Muscle layer of colon (tissue), 2 donors: ENCODE measurements at regions not wholly inside any gene's neighbourhood (a gene's known extent, or its start where the extent isn't known, plus 50 kb on each side); places are given as distances from the start of the nearest gene placed in this dataset.

Source experiments
- H3K27ac ChIP-seq: one replicate; pipeline ENCODE4 v1.7.0; 2013; ENCODE audit warnings: low read depth, mild to moderate bottlenecking, low read length, moderate library complexity
- H3K27me3 ChIP-seq, 2 donors: one replicate each; pipeline ENCODE4 v1.7.0; 2013; ENCODE audit warnings: low read length in 2 of 2, mild to moderate bottlenecking in 2 of 2; ENCODE audit not compliant: insufficient read depth in 2 of 2, control insufficient read depth in 1 of 2
- H3K36me3 ChIP-seq: one replicate; pipeline ENCODE4 v1.7.0; 2013; ENCODE audit warnings: mild to moderate bottlenecking, low read length; ENCODE audit not compliant: insufficient read depth
- H3K4me1 ChIP-seq: one replicate; pipeline ENCODE4 v1.7.0; 2013; ENCODE audit warnings: mild to moderate bottlenecking, low read length; ENCODE audit not compliant: insufficient read depth
- H3K4me3 ChIP-seq, 2 donors: one replicate each; pipeline ENCODE4 v1.7.0; 2013; ENCODE audit warnings: low read length in 2 of 2, low read depth in 1 of 2, mild to moderate bottlenecking in 1 of 2, moderate library complexity in 1 of 2
- H3K9ac ChIP-seq: one replicate; pipeline ENCODE4 v1.7.0; 2013; ENCODE audit warnings: low read length
- H3K9me3 ChIP-seq: one replicate; pipeline ENCODE4 v1.7.0; 2013; ENCODE audit warnings: mild to moderate bottlenecking, low read length
- donor health status: abdominal sarcoma.
- donor health status: Adenocarcinoma of cecum.

DNA sequence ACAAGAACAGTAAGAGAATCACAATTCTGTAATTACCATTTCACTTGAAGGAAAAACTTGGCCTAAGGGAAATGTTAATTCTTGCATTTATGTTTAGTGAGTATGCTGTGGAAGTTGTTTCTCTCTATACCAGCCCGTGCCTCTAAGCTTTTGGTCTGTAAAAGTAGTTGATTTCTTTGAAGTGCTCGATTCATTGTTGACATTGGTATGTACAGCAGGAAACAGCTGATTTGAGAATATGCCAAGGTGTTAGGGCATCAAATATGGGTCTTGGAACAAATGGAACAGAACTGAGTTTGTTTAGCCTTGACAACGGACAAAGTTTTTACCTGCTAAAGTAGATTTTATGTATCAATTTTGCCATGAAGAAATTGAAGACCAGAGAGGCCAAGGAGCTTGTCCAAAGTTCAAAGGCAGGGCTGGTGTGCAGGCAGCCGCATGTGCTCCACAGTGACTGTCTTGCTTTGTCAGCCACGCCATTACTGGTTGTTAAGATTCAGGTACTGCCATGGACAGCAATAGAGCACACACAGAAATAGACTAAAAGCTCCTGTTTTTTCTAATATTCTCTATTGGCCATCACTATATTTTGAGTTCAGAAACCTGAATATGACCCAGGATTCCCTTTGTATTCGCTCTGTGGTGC lies 75.5 kb upstream of the TLR3 start:
- Histone ChIP-seq H3K4me3 (no peak overlapping the region), H3K36me3 (no peaks in the 10 kb centered on the region), H3K9ac (no peak overlapping the region), H3K27ac (no peak overlapping the region), H3K4me1 (no peaks in the 10 kb centered on the region), H3K9me3 (no peaks in the 10 kb centered on the region), H3K27me3 (no peaks in the 10 kb centered on the region)

DNA sequence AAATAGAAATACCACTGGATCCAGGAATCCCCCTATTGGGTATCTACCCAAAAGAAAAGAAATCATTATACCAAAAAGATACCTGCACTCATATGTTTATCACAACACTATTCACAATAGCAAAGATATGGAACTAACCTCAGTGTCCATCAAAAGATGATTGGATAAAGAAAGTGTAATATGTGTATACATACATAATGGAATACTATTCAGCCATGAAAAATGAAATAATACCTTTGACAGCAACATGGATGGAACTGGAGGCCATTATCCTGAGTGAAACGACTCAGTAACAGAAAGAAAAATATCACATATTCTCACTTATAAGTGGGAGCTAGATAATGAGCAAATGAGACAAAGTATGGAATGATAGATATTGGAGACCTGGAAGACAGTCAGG lies 74.2 kb upstream of the TLR3 start:
- Histone ChIP-seq H3K27me3 (no peaks in the 10 kb centered on the region), H3K9ac (no peak overlapping the region), H3K4me1 (no peaks in the 10 kb centered on the region), H3K27ac (no peak overlapping the region), H3K36me3 (no peaks in the 10 kb centered on the region), H3K4me3 (no peak overlapping the region), H3K9me3 (no peaks in the 10 kb centered on the region)

DNA sequence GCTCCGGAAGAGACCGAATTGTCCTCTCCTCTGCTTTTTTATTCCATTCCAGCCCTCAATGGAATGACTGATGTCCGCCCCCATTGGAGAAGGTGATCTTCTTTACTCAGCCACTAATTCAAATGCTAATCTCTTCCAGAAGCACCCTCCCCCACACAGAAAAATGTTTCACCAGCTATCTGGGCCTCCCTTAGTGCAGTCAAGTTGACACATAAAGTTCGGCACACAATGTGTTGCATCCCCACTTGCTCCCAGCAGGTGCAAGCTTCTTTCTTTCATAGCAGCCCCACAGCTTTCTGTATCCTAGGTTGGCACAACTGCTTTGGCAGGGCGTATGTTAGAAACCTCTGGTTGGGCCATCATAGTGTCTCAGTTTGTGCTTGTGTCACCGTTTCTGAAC lies 73.3 kb upstream of the TLR3 start:
- H3K36me3 ChIP-seq = no peaks in the 10 kb centered on the region
- no peaks in the 10 kb centered on the region for H3K9me3 ChIP-seq
- H3K27me3 ChIP-seq = no peaks in the 10 kb centered on the region
- H3K27ac ChIP-seq = no peak overlapping the region
- no peak overlapping the region for H3K4me3 ChIP-seq
- no peak overlapping the region for H3K9ac ChIP-seq
- no peaks in the 10 kb centered on the region for H3K4me1 ChIP-seq

DNA sequence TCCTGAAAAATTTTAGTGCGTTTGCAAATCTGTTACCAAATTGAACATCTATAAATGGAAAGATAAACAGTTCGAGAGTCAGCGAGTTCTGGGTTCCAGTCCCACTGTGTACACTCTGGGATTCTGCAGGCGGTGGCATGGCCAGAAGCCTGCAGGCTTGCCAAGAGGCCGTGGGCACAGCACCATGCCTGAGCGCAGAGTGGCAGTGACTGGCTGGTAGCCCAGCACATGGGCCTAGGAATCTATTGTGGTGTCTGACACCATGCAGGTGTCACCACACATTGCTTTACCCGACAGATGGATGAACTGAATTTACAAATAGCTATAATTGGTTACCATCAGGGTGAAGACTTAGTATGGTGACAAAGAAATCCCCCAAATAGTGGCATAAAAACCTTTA lies 71.7 kb upstream of the TLR3 start:
- no peaks in the 10 kb centered on the region for H3K27me3 ChIP-seq
- H3K9ac ChIP-seq = no peak overlapping the region
- no peaks in the 10 kb centered on the region for H3K4me1 ChIP-seq
- H3K4me3 ChIP-seq = no peak overlapping the region
- no peaks in the 10 kb centered on the region for H3K9me3 ChIP-seq
- no peaks in the 10 kb centered on the region for H3K36me3 ChIP-seq
- H3K27ac ChIP-seq = no peak overlapping the region

DNA sequence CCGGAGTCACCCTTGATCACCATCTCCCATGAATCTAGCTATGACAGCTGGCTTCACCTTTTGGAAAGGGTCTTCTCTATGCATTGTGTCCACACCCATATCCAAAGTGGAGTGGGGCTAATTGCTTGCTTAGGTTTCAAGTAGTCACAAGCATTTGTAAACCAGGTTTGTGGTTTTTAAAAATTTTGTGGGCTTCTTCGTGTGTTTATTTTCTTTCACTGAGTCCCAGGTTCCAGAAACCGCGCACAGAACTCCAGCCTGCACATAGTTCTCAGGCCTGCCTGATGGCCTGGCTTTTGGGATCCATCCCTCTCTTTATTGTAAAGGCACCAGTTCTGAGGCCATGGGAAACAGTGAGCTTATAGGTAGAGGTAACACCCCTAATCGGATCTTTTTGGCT lies 70.2 kb upstream of the TLR3 start:
- H3K4me1 ChIP-seq = no peaks in the 10 kb centered on the region
- H3K36me3 ChIP-seq = no peaks in the 10 kb centered on the region
- H3K9me3 ChIP-seq = no peaks in the 10 kb centered on the region
- H3K4me3 ChIP-seq = no peak overlapping the region
- no peak overlapping the region for H3K9ac ChIP-seq
- no peak overlapping the region for H3K27ac ChIP-seq
- H3K27me3 ChIP-seq = no peaks in the 10 kb centered on the region

DNA sequence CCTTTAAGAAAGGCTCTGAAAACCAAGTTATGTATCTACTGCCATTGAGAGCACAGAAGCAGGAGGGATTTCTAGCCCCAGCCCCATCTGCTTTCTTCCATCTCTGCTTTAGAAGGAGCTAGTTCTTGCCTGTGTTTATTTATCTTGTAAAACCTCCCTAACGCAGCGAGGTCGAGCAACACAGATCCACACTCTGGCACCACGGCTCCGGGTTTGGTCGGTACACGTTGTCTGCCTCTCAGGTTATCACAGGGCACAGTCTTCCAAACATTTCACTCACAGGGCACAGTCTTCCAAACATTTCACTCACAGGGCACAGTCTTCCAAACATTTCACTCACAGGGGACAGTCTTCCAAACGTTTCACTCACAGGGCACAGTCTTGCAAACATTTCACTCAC lies 69.7 kb upstream of the TLR3 start:
- no peak overlapping the region for H3K27ac ChIP-seq
- H3K4me3 ChIP-seq = no peak overlapping the region
- H3K36me3 ChIP-seq = no peaks in the 10 kb centered on the region
- H3K9me3 ChIP-seq = no peaks in the 10 kb centered on the region
- H3K4me1 ChIP-seq = no peaks in the 10 kb centered on the region
- H3K9ac ChIP-seq = no peak overlapping the region
- H3K27me3 ChIP-seq = no peaks in the 10 kb centered on the region

DNA sequence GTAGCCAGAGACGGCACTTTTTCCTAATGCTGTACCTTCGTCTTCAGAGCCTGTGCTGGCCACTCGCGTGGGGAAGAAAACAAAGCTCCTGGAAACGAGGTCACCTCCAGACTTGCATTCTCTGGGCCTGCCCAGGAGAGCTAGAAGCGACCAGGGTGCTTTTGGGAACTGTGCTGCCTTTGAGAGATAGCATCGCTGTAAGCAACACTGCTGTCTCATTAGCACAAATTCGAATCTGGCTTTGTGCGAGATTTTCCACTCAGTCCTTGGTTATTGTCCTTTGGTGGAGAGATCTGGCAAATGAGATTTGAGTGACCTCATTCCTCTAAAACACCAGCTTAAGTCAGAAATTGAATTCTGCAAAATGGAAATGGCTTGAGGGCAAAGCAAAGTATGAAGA lies 66.1 kb upstream of the TLR3 start:
- no peaks in the 10 kb centered on the region for H3K9me3 ChIP-seq
- H3K4me3 ChIP-seq = no peak overlapping the region
- no peaks in the 10 kb centered on the region for H3K27me3 ChIP-seq
- no peak overlapping the region for H3K9ac ChIP-seq
- H3K4me1 ChIP-seq = no peaks in the 10 kb centered on the region
- H3K36me3 ChIP-seq = no peaks in the 10 kb centered on the region
- H3K27ac ChIP-seq = no peak overlapping the region

DNA sequence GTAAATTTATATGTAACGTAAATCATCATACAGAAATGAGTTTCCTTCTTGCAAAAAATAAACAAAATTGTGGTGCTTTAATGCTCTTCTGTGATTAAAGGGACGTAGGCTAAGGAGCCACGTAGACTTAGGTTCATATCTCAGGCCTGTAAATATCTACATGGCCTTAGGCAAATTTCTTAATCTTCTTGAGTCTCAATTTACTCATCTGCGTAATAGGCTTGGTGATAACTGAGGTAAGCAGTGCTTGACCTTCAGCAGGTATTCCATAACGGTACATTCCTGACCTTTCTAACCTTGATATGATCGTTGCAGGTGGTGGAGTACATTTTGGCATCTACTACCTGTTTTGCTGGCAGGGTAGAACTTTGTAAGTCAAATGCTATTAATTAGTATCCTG lies 65.2 kb upstream of the TLR3 start:
- Histone ChIP-seq H3K36me3 (no peaks in the 10 kb centered on the region), H3K27ac (no peak overlapping the region)

DNA sequence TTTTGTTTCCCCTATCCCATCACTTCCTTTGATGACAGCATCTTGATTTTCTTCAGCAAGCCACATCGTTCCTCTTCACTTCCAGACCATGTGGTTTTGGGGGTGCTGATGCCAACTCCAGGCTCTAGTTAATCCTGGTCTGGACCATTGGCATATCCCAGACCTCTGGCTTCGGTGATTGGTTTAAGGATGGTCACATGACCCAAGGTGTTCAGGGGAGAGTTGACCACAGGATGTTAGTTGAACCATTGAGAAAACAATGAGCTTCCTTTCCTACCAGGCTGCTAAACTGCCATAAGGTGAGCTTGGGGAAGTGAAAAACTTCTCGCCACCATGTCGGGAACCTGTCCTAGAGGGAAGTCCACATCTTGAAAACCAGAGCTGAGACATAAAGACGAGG lies 60.9 kb upstream of the TLR3 start:
- Histone ChIP-seq H3K4me1 (no peaks in the 10 kb centered on the region), H3K36me3 (no peaks in the 10 kb centered on the region), H3K4me3 (no peak overlapping the region), H3K27ac (no peak overlapping the region), H3K9ac (no peak overlapping the region), H3K9me3 (no peaks in the 10 kb centered on the region), H3K27me3 (no peaks in the 10 kb centered on the region)

More for the DNA sequence above, 65.2 kb upstream of the TLR3 start:
- H3K4me3 ChIP-seq = no peak overlapping the region
- H3K9ac ChIP-seq = no peak overlapping the region
- no peaks in the 10 kb centered on the region for H3K4me1 ChIP-seq
- H3K27me3 ChIP-seq = no peaks in the 10 kb centered on the region
- no peaks in the 10 kb centered on the region for H3K9me3 ChIP-seq

DNA sequence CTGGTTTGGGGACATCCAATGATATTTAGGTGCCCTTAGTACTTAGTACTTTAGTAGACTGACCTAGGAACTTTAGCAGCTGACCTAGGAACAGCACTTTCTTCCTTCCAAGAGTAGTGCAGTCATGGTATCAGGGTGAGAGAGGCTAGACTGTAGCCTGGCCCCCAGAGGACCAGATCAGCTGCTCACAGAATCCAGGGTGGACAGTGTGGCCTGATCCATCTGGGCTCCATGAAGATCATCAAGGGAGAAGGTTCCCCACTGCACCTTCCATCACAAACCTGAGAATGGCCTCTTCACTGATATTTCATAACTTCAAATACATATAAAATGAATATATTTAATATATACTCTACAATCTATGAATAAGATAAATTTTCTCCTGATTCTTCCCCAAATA lies 59.0 kb upstream of the TLR3 start:
- Histone ChIP-seq H3K4me3 (no peak overlapping the region), H3K4me1 (no peaks in the 10 kb centered on the region), H3K27ac (no peak overlapping the region), H3K27me3 (no peaks in the 10 kb centered on the region), H3K9ac (no peak overlapping the region), H3K9me3 (no peaks in the 10 kb centered on the region), H3K36me3 (no peaks in the 10 kb centered on the region)

DNA sequence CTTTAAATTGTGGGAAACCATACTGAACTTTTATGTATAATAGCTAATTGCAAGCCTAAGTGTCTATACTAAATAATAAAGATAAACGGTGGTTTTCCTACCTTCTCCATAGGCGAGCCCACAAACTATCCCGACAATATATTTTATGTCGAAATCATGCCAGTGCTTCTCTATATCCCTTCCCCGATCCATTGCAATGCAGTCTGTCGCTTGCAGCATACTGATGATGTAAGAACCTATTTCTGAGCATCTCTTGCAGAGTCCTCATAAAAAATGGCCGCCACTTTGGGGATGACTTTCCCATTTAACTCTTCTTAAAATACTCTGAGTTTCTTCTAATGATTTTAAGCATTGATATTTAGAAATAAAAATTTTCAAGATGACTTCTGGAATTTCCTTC lies 58.1 kb upstream of the TLR3 start:
- Histone ChIP-seq H3K27me3 (no peaks in the 10 kb centered on the region), H3K9me3 (no peaks in the 10 kb centered on the region), H3K9ac (no peak overlapping the region), H3K27ac (no peak overlapping the region), H3K4me3 (no peak overlapping the region), H3K4me1 (no peaks in the 10 kb centered on the region), H3K36me3 (no peaks in the 10 kb centered on the region)

DNA sequence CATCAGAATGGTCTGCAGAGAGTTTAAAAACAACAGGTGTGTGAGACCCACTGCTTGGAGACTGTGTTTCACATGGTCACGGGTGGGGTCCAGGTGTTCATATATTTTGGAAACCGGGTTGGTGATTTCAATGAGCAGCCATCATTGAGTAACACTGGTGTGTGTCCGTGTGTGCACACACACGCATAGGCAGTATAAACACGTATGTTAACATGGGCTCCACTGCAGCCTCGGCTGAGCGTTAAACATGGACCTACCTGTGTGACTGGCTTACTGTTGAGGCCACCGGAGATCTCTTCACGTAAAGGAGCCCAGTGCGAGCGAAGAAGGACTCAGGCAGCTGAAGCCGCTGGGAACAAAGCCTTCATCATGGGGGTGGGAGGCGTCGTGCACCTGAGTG lies 56.9 kb upstream of the TLR3 start:
- Histone ChIP-seq H3K27me3 (no peaks in the 10 kb centered on the region), H3K4me3 (no peak overlapping the region), H3K27ac (no peak overlapping the region), H3K36me3 (no peaks in the 10 kb centered on the region), H3K9me3 (no peaks in the 10 kb centered on the region), H3K9ac (no peak overlapping the region), H3K4me1 (no peaks in the 10 kb centered on the region)
